B cell (primary cell): ENCODE measurements at regions not wholly inside any gene's neighbourhood (a gene's known extent, or its start where the extent isn't known, plus 50 kb on each side); places are given as distances from the start of the nearest gene placed in this dataset.

ENCODE experiments used
- CTCF ChIP-seq: fragments of 200-600 bp; IDR thresholded peaks from one replicate; pipeline ENCODE4 v1.8.0; 2022; ENCODE audit warnings: antibody characterized with exemption, mild to moderate bottlenecking
- EZH2 ChIP-seq: IDR thresholded peaks from 2 replicates; pipeline ENCODE4 v1.6.1; 2012; ENCODE audit warnings: borderline replicate concordance, low read depth, mild to moderate bottlenecking, moderate library complexity, low read length; ENCODE audit not compliant: insufficient read depth, poor library complexity, severe bottlenecking

DNA sequence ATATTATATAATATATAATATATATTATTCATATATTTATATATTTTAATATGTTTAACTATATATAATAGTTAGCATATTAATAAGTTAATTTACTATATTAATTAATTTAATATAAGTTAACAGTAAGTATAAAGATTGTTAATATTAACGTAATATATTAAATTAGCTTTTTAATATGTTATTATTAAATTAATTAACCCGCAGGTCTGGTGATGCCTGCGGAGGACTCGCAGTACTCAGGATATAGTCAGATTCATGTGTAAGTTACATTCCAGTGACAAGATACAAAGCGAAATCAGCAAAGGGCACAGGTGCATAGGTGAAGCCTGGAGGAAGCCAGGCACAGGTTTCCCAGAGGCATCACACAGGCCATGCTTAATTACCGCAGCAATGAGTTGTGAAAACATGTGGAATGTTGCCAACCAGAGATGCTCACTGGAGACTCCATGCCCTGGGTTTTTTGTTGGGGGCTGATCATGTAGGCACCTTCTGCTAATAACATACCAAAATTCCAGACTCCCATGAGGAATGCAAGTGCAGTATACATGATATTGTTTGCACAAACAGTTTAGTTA is 130.4 kb upstream of the MPHOSPH6 start:
- TF ChIP-seq CTCF (no peak), EZH2 (no peak)
